SK-N-SH (cell line): ENCODE measurements at regions not wholly inside any gene's neighbourhood (a gene's known extent, or its start where the extent isn't known, plus 50 kb on each side); places are given as distances from the start of the nearest gene placed in this dataset.

ENCODE experiments used
- CTCF ChIA-PET: fragments of 300-600, 350-600 bp; formaldehyde crosslinking; extraction: SDS; loops from one replicate; lab custom pipeline; 2021; lab: Yijun Ruan, JAX
- POLR2A ChIA-PET: fragments of 350-600 bp; sonication (Branson Sonifier 250); formaldehyde crosslinking; extraction: SDS; loops from one replicate; lab custom pipeline; 2020; ENCODE audit warnings: antibody characterized with exemption, inconsistent platforms; lab: Yijun Ruan, JAX
- DNase-seq: peaks from one replicate; pipeline ENCODE4 v3.0.0; 2012
- H2AFZ ChIP-seq: fragments of 200-600 bp; sonication (generic); 2 replicates; pipeline ENCODE4 v1.8.1; 2016; ENCODE audit warnings: antibody characterized with exemption, mild to moderate bottlenecking, low read depth
- H3F3A ChIP-seq: fragments of 200-600 bp; sonication (generic); replicated peaks from 2 replicates; pipeline ENCODE3; 2016; ENCODE audit warnings: antibody characterized with exemption, mild to moderate bottlenecking; ENCODE audit not compliant: insufficient read depth
- H3K27ac ChIP-seq, 2 experiments: fragments of 200-500 bp in 1 of 2; fragments of 200-600 bp in 1 of 2; sonication (Bioruptor generic) in 1 of 2; sonication (generic), shearing (Covaris generic) in 1 of 2; 2 replicates each; pipeline versions ENCODE4 v1.5.1 to v1.6.1; 2014 to 2016; ENCODE audit warnings: low read depth in 2 of 2, inconsistent platforms in 1 of 2, low read length in 1 of 2, mild to moderate bottlenecking in 1 of 2, mixed read lengths in 1 of 2
- H3K27me3 ChIP-seq: fragments of 200-600 bp; sonication (generic), shearing (Covaris generic); 2 replicates; pipeline ENCODE4 v1.6.1; 2016; ENCODE audit warnings: mixed run types; ENCODE audit not compliant: insufficient read depth
- H3K36me3 ChIP-seq, 2 experiments: fragments of 200-500 bp in 1 of 2; fragments of 200-600 bp in 1 of 2; sonication (Bioruptor generic) in 1 of 2; sonication (generic) in 1 of 2; replicated peaks in 1 of 2; 2 replicates each; pipeline versions ENCODE3 to v1.5.1; 2014 to 2016; ENCODE audit warnings: low read length in 1 of 2, mild to moderate bottlenecking in 1 of 2; ENCODE audit not compliant: insufficient read depth in 2 of 2, control insufficient read depth in 1 of 2
- H3K4me1 ChIP-seq, 2 experiments: fragments of 200-500 bp in 1 of 2; fragments of 200-600 bp in 1 of 2; sonication (Bioruptor generic) in 1 of 2; sonication (generic), shearing (Covaris generic) in 1 of 2; 2 replicates each; pipeline versions ENCODE4 v1.5.1 to v1.6.1; 2014 to 2016; ENCODE audit warnings: low read depth in 1 of 2, low read length in 1 of 2, mixed run types in 1 of 2; ENCODE audit not compliant: insufficient read depth in 2 of 2, control insufficient read depth in 1 of 2
- H3K4me2 ChIP-seq: fragments of 200-600 bp; sonication (generic), shearing (Covaris generic); 2 replicates; pipeline ENCODE4 v1.6.1; 2017; ENCODE audit warnings: mixed run types
- H3K4me3 ChIP-seq, 2 experiments: fragments of 200-500 bp in 1 of 2; fragments of 200-600 bp in 1 of 2; sonication (Bioruptor generic) in 1 of 2; sonication (generic), shearing (Covaris generic) in 1 of 2; 2 replicates each; pipeline versions ENCODE4 v1.5.1 to v1.8.1; 2014 to 2016; ENCODE audit warnings: low read depth in 2 of 2, inconsistent platforms in 1 of 2, low read length in 1 of 2, mild to moderate bottlenecking in 1 of 2, mixed read lengths in 1 of 2, moderate library complexity in 1 of 2
- H3K79me2 ChIP-seq: fragments of 200-600 bp; sonication (generic); 2 replicates; pipeline ENCODE4 v1.8.1; 2017; ENCODE audit warnings: mild to moderate bottlenecking; ENCODE audit not compliant: insufficient read depth
- H3K9ac ChIP-seq: fragments of 200-600 bp; sonication (generic); 2 replicates; pipeline ENCODE4 v1.6.1; 2017; ENCODE audit warnings: mixed run types
- H3K9me2 ChIP-seq: fragments of 200-600 bp; sonication (generic); 2 replicates; pipeline ENCODE4 v1.6.1; 2017; ENCODE audit warnings: mixed run types
- H3K9me3 ChIP-seq: fragments of 200-600 bp; sonication (generic); 2 replicates; pipeline ENCODE4 v1.6.1; 2017; ENCODE audit warnings: mixed run types, mild to moderate bottlenecking, moderate library complexity
- H4K20me1 ChIP-seq: fragments of 200-600 bp; sonication (generic); 2 replicates; pipeline ENCODE4 v1.6.1; 2017; ENCODE audit warnings: mild to moderate bottlenecking, mixed run types; ENCODE audit not compliant: insufficient read depth
- CHD2 ChIP-seq: fragments of 150-350 bp; IDR thresholded peaks from 2 replicates; pipeline ENCODE4 v1.6.1; 2018; ENCODE audit warnings: low read length; ENCODE audit not compliant: partially characterized antibody
- EP300 ChIP-seq, 2 experiments: IDR thresholded peaks; 2 replicates each; pipeline versions ENCODE4 v1.4.0 to v1.6.1; 2012; ENCODE audit warnings: borderline replicate concordance in 1 of 2, low read depth in 1 of 2, low read length in 1 of 2
- EZH2phosphoT487 ChIP-seq: fragments of 200-600 bp; sonication (generic); IDR thresholded peaks from 2 replicates; pipeline ENCODE4 v1.6.1; 2017; ENCODE audit warnings: low read depth, mixed run types, mild to moderate bottlenecking, antibody characterized with exemption, moderate library complexity, borderline replicate concordance
- FOSL2 ChIP-seq: IDR thresholded peaks from 2 replicates; pipeline ENCODE4 v1.4.0; 2012; ENCODE audit warnings: low read depth, mild to moderate bottlenecking, moderate library complexity, borderline replicate concordance
- GATA2 ChIP-seq: sonication (generic); formaldehyde crosslinking; IDR thresholded peaks from 2 replicates; pipeline ENCODE4 v1.5.0; 2020; ENCODE audit warnings: mild to moderate bottlenecking, missing genetic modification reagents
- MAX ChIP-seq: IDR thresholded peaks from 2 replicates; pipeline ENCODE4 v1.4.0; 2012; ENCODE audit warnings: low read depth
- MXI1 ChIP-seq: IDR thresholded peaks from 2 replicates; pipeline ENCODE4 v1.6.1; 2012; ENCODE audit warnings: mild to moderate bottlenecking, low read depth, low read length, improper control_type of control experiment
- RCOR1 ChIP-seq: fragments of 150-350 bp; IDR thresholded peaks from 2 replicates; pipeline ENCODE4 v1.6.1; 2017; ENCODE audit warnings: antibody characterized with exemption, low read length
- REST ChIP-seq: IDR thresholded peaks from 2 replicates; pipeline ENCODE4 v1.6.1; 2012; ENCODE audit warnings: mild to moderate bottlenecking, low read depth, low read length, moderate library complexity
- RFX5 ChIP-seq: IDR thresholded peaks from 2 replicates; pipeline ENCODE4 v1.6.1; 2012; ENCODE audit warnings: mild to moderate bottlenecking, improper control_type of control experiment, low read length
- RXRA ChIP-seq: IDR thresholded peaks from 2 replicates; pipeline ENCODE4 v1.4.0; 2012; ENCODE audit warnings: low read depth, mild to moderate bottlenecking, borderline replicate concordance
- TAF1 ChIP-seq: IDR thresholded peaks from 2 replicates; pipeline ENCODE4 v1.6.1; 2012; ENCODE audit warnings: low read depth, mild to moderate bottlenecking, low read length, moderate library complexity, borderline replicate concordance
- TEAD4 ChIP-seq: IDR thresholded peaks from 2 replicates; pipeline ENCODE4 v1.4.0; 2012; ENCODE audit warnings: mild to moderate bottlenecking, borderline replicate concordance; ENCODE audit not compliant: insufficient read depth
- USF1 ChIP-seq: IDR thresholded peaks from 2 replicates; pipeline ENCODE4 v1.4.0; 2012; ENCODE audit warnings: low read depth, borderline replicate concordance
- WGBS: methylation state at CpG from one replicate; pipeline ENCODE4 v1.1.6; 2017; ENCODE audit warnings: low lambda C conversion rate; 5-methylcytosine and 5-hydroxymethylcytosine counted together

GRCh38 chr2:228771774-228772173 is 499.3 kb downstream of the PID1 start:
- Histone ChIP-seq H3K9me2 (no peaks in the 10 kb centered on the region), H3F3A (no peaks in the 10 kb centered on the region)
- TF ChIP-seq MXI1 (no peak), USF1 (no peak), RCOR1 (no peak), CHD2 (no peak), TEAD4 (no peak), EP300 (IDR thresholded peaks at IDR 0.05; ENCODE audit: borderline replicate concordance in 1 of 2, low read depth in 1 of 2, low read length in 1 of 2) (no peak), RXRA (no peak)
- TF ChIP-seq, all 33 proteins: peak for 0
- H3K27me3 ChIP-seq: no peaks in the 10 kb centered on the region
- no peak overlapping the region for H2AFZ ChIP-seq
- H3K79me2 ChIP-seq: no peaks in the 10 kb centered on the region
- H3K4me1 ChIP-seq: no peaks in the 10 kb centered on the region
- no peaks in the 10 kb centered on the region for H3K9me3 ChIP-seq
- H3K27ac ChIP-seq: no peak overlapping the region
- ChIA-PET POLR2A (no interaction called here), CTCF (no interaction called here)
- WGBS: 22% methylated on average over 1 of the region's 1 CpG
- H4K20me1 ChIP-seq: no peaks in the 10 kb centered on the region
- H3K4me3 ChIP-seq: no peak overlapping the region
- no peak overlapping the region for H3K9ac ChIP-seq
- no peak for DNase-seq
- H3K4me2 ChIP-seq: no peak overlapping the region
- H3K36me3 ChIP-seq: no peaks in the 10 kb centered on the region

GRCh38 chr2:228771315-228771714 is 499.8 kb downstream of the PID1 start:
- no peaks in the 10 kb centered on the region for H3K27me3 ChIP-seq
- no peak overlapping the region for H3K27ac ChIP-seq
- no peak overlapping the region for H2AFZ ChIP-seq
- WGBS: 50% methylated on average over 5 of the region's 5 CpGs
- H3K9me3 ChIP-seq: no peaks in the 10 kb centered on the region
- H3K4me1 ChIP-seq: no peaks in the 10 kb centered on the region
- H3K36me3 ChIP-seq: no peaks in the 10 kb centered on the region
- TF ChIP-seq TAF1 (no peak), EZH2phosphoT487 (no peak), MAX (no peak), FOSL2 (no peak), GATA2 (CRISPR knock-in tag) (no peak), REST (no peak), RFX5 (no peak)
- TF ChIP-seq, all 33 proteins: peak for 0
- Histone ChIP-seq H4K20me1 (no peaks in the 10 kb centered on the region), H3K4me3 (no peak overlapping the region), H3F3A (no peaks in the 10 kb centered on the region), H3K4me2 (no peak overlapping the region), H3K79me2 (no peaks in the 10 kb centered on the region), H3K9ac (no peak overlapping the region), H3K9me2 (no peaks in the 10 kb centered on the region)
- ChIA-PET CTCF (no interaction called here), POLR2A (no interaction called here)
- no peak for DNase-seq
